Lower leg skin (tissue), 3 donors: ENCODE measurements at regions not wholly inside any gene's neighbourhood (a gene's known extent, or its start where the extent isn't known, plus 50 kb on each side); places are given as distances from the start of the nearest gene placed in this dataset.

Experiments
- POLR2A ChIP-seq, 2 donors: fragments of 450-650 bp; IDR thresholded peaks; one replicate each; pipeline ENCODE4 v1.6.1; 2016 to 2017; ENCODE audit warnings: antibody characterized with exemption in 2 of 2, mild to moderate bottlenecking in 1 of 2, moderate library complexity in 1 of 2
- TF ChIP-seq, protein P1 (sequence below), 3 donors: fragments of 450-650 bp; IDR thresholded peaks; one replicate each; pipeline ENCODE4 v1.5.1; 2016; ENCODE audit warnings: antibody characterized with exemption in 3 of 3, mild to moderate bottlenecking in 3 of 3, moderate library complexity in 2 of 3

DNA sequence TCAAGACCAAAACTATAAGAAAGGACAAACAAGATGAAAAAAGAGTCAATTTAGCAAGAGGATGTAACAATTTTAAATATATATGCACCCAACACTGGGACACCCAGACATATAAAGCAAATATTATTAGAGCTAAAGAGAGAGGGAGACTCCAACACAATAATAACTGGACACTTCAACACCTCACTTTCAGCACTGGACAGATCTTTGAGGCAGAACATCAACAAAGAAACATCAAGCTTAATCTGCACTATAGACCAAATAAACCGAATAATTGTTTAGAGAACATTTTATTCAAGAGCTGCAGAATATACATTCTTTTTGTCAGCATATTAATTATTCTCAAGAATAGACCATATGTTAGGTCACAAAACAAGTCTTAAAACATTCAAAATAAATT, 109.7 kb upstream of the TET2 start:
- TF ChIP-seq, protein P1, sequence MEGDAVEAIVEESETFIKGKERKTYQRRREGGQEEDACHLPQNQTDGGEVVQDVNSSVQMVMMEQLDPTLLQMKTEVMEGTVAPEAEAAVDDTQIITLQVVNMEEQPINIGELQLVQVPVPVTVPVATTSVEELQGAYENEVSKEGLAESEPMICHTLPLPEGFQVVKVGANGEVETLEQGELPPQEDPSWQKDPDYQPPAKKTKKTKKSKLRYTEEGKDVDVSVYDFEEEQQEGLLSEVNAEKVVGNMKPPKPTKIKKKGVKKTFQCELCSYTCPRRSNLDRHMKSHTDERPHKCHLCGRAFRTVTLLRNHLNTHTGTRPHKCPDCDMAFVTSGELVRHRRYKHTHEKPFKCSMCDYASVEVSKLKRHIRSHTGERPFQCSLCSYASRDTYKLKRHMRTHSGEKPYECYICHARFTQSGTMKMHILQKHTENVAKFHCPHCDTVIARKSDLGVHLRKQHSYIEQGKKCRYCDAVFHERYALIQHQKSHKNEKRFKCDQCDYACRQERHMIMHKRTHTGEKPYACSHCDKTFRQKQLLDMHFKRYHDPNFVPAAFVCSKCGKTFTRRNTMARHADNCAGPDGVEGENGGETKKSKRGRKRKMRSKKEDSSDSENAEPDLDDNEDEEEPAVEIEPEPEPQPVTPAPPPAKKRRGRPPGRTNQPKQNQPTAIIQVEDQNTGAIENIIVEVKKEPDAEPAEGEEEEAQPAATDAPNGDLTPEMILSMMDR (IDR thresholded peaks at IDR 0.05), result no peak
- TF ChIP-seq POLR2A (IDR thresholded peaks at IDR 0.05), result no peak
